Thyroid gland (tissue), 4 donors: ENCODE measurements at regions not wholly inside any gene's neighbourhood (a gene's known extent, or its start where the extent isn't known, plus 50 kb on each side); places are given as distances from the start of the nearest gene placed in this dataset.

Experiments used
- CTCF ChIP-seq, 6 experiments: fragments of 200-600 bp in 3 of 6; fragments of 450-650 bp in 3 of 6; sonication (generic) in 3 of 6; IDR thresholded peaks; one replicate each; pipeline ENCODE4 v1.5.1; 2016 to 2019; ENCODE audit warnings: antibody characterized with exemption in 6 of 6, mild to moderate bottlenecking in 2 of 6, inconsistent platforms in 1 of 6, moderate library complexity in 1 of 6
- POLR2A ChIP-seq, 2 donors: fragments of 450-650 bp; IDR thresholded peaks; one replicate each; pipeline ENCODE4 v1.6.1; 2017; ENCODE audit warnings: antibody characterized with exemption in 2 of 2, mild to moderate bottlenecking in 2 of 2, moderate library complexity in 1 of 2

GRCh38 chr1:170230323-170230722, 84.6 kb downstream of the NTMT2 start:
- no peak for TF ChIP-seq CTCF (IDR thresholded peaks at IDR 0.05)
- no peak for TF ChIP-seq POLR2A (IDR thresholded peaks at IDR 0.05)
